Upper lobe of left lung (tissue), 4 donors: ENCODE measurements at regions not wholly inside any gene's neighbourhood (a gene's known extent, or its start where the extent isn't known, plus 50 kb on each side); places are given as distances from the start of the nearest gene placed in this dataset.

ENCODE experiments used
- POLR2AphosphoS5 ChIP-seq, 2 donors: sonication (generic); formaldehyde crosslinking; IDR thresholded peaks; one replicate each; pipeline ENCODE4 v1.5.1; 2017; ENCODE audit warnings: antibody characterized with exemption in 2 of 2
- TF ChIP-seq, protein P1 (sequence below), 6 experiments: fragments of 450-650 bp in 4 of 6; fragments of 200-600 bp in 2 of 6; sonication (generic) in 2 of 6; IDR thresholded peaks; one replicate each; pipeline ENCODE4 v1.5.1; 2016 to 2019; ENCODE audit warnings: antibody characterized with exemption in 6 of 6

DNA sequence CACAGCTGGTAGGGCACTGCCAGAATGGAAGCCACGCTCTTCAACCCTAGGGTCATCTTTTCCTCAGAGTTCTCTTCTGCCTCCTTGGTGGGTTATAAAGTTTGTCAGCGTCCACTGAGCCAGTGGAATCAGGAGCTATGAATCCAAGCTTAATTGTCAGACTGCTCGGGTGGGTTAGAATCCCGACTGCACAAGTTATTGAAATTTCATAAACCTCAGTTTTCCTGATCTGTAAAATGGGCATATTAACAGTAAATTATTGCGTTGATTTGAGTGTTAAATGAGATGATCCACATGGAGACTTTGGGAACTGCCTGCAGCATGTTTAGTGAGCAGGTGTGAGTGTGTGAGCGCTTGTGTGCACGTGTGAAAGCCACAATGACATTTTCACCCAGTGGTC lies 400.5 kb upstream of the CDH11 start:
- TF ChIP-seq, protein P1, sequence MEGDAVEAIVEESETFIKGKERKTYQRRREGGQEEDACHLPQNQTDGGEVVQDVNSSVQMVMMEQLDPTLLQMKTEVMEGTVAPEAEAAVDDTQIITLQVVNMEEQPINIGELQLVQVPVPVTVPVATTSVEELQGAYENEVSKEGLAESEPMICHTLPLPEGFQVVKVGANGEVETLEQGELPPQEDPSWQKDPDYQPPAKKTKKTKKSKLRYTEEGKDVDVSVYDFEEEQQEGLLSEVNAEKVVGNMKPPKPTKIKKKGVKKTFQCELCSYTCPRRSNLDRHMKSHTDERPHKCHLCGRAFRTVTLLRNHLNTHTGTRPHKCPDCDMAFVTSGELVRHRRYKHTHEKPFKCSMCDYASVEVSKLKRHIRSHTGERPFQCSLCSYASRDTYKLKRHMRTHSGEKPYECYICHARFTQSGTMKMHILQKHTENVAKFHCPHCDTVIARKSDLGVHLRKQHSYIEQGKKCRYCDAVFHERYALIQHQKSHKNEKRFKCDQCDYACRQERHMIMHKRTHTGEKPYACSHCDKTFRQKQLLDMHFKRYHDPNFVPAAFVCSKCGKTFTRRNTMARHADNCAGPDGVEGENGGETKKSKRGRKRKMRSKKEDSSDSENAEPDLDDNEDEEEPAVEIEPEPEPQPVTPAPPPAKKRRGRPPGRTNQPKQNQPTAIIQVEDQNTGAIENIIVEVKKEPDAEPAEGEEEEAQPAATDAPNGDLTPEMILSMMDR (IDR thresholded peaks at IDR 0.05): no peak
- TF ChIP-seq POLR2AphosphoS5 (IDR thresholded peaks at IDR 0.05): no peak
